K562 (cell line): ENCODE measurements at regions not wholly inside any gene's neighbourhood (a gene's known extent, or its start where the extent isn't known, plus 50 kb on each side); places are given as distances from the start of the nearest gene placed in this dataset.

Source experiments
- CBFA2T2 ChIP-seq: fragments of 450-650 bp; conservative IDR thresholded peaks from 2 replicates; pipeline ENCODE4 v1.6.1; 2017; ENCODE audit warnings: mild to moderate bottlenecking
- CBX1 ChIP-seq: sonication (generic); IDR thresholded peaks from 2 replicates; pipeline ENCODE4 v1.6.1; 2016; ENCODE audit warnings: antibody characterized with exemption, low read depth, mild to moderate bottlenecking
- CHD4 ChIP-seq: fragments of 200-600 bp; sonication (generic); IDR thresholded peaks from 3 replicates; pipeline ENCODE4 v1.6.1; 2012; ENCODE audit warnings: low read depth, mild to moderate bottlenecking, mixed read lengths, low read length, inconsistent platforms; ENCODE audit not compliant: insufficient read depth, insufficient replicate concordance, poor library complexity, severe bottlenecking
- DIDO1 ChIP-seq: fragments of 450-650 bp; IDR thresholded peaks from 2 replicates; pipeline ENCODE4 v1.6.1; 2016; ENCODE audit warnings: low read depth, missing biosample characterization, missing genetic modification characterization
- EGR1 ChIP-seq: fragments of 450-650 bp; conservative IDR thresholded peaks from 2 replicates; pipeline ENCODE4 v1.6.1; 2017; ENCODE audit warnings: mild to moderate bottlenecking
- EHMT2 ChIP-seq: fragments of 450-650 bp; IDR thresholded peaks from 2 replicates; pipeline ENCODE4 v1.6.1; 2018; ENCODE audit warnings: antibody characterized with exemption
- HBP1 ChIP-seq: fragments of 450-650 bp; formaldehyde crosslinking; IDR thresholded peaks from 2 replicates; pipeline ENCODE4 v1.4.0; 2022; ENCODE audit warnings: missing genetic modification characterization
- IRF9 ChIP-seq: fragments of 450-650 bp; IDR thresholded peaks from 2 replicates; pipeline ENCODE4 v1.6.1; 2016; ENCODE audit warnings: missing biosample characterization, missing genetic modification characterization
- NFYB ChIP-seq: IDR thresholded peaks from 2 replicates; pipeline ENCODE4 v1.6.1; 2011; ENCODE audit warnings: mild to moderate bottlenecking, moderate library complexity; ENCODE audit not compliant: insufficient read length; ENCODE audit errors: extremely low read depth
- PHF20 ChIP-seq: fragments of 450-650 bp; IDR thresholded peaks from 2 replicates; pipeline ENCODE4 v1.6.1; 2018; ENCODE audit not compliant: partially characterized antibody
- SIX5 ChIP-seq, 2 experiments: IDR thresholded peaks; 2 replicates each; pipeline ENCODE4 v1.6.1; 2011; ENCODE audit warnings: low read length in 2 of 2, borderline replicate concordance in 1 of 2, low read depth in 1 of 2, mild to moderate bottlenecking in 1 of 2, moderate library complexity in 1 of 2; ENCODE audit not compliant: insufficient read depth in 1 of 2
- SREBF2 ChIP-seq: sonication (generic); formaldehyde crosslinking; IDR thresholded peaks from 2 replicates; pipeline ENCODE4 v1.4.0; 2020; ENCODE audit warnings: mild to moderate bottlenecking, missing genetic modification reagents
- TAF9B ChIP-seq: fragments of 450-650 bp; IDR thresholded peaks from 2 replicates; pipeline ENCODE4 v1.6.1; 2018; ENCODE audit warnings: mild to moderate bottlenecking; ENCODE audit not compliant: partially characterized antibody
- TARDBP ChIP-seq: fragments of 450-650 bp; IDR thresholded peaks from 2 replicates; pipeline ENCODE4 v1.6.1; 2016
- U2AF2 ChIP-seq: fragments of 200-400 bp; formaldehyde crosslinking; optimal IDR thresholded peaks from 2 replicates; pipeline ENCODE3; 2017; ENCODE audit warnings: low read depth, mild to moderate bottlenecking, low read length
- XRCC5 ChIP-seq: fragments of 200-400 bp; formaldehyde crosslinking; IDR thresholded peaks from 2 replicates; pipeline ENCODE4 v1.6.1; 2017; ENCODE audit warnings: low read depth, mild to moderate bottlenecking, low read length
- ZBTB7A ChIP-seq: IDR thresholded peaks from 2 replicates; pipeline ENCODE4 v1.6.1; 2011; ENCODE audit warnings: low read depth, mild to moderate bottlenecking, low read length, moderate library complexity, borderline replicate concordance; ENCODE audit not compliant: control insufficient read depth
- ZNF282 ChIP-seq: sonication (generic); formaldehyde crosslinking; IDR thresholded peaks from 2 replicates; pipeline ENCODE4 v1.8.1; 2023; ENCODE audit warnings: missing genetic modification reagents
- ZNF76 ChIP-seq: fragments of 250-450 bp; sonication (Bioruptor Pico); IDR thresholded peaks from 2 replicates; pipeline ENCODE4 v1.4.0; 2020; ENCODE audit warnings: mild to moderate bottlenecking, moderate library complexity, borderline replicate concordance
- ZNF778 ChIP-seq: fragments of 450-650 bp; formaldehyde crosslinking; IDR thresholded peaks from 2 replicates; pipeline ENCODE4 v1.4.0; 2020; ENCODE audit warnings: mild to moderate bottlenecking, moderate library complexity
- TF ChIP-seq, protein P1 (sequence below): sonication (generic); formaldehyde crosslinking; IDR thresholded peaks from 2 replicates; pipeline ENCODE4 v1.8.0; 2022; ENCODE audit warnings: mild to moderate bottlenecking, missing genetic modification reagents
- TF ChIP-seq, protein P2 (sequence below): fragments of 450-650 bp; IDR thresholded peaks from 2 replicates; pipeline ENCODE4 v1.7.0; 2016; ENCODE audit warnings: borderline replicate concordance
- TF ChIP-seq, protein P3 (sequence below): fragments of 250-450 bp; sonication (Bioruptor Pico); IDR thresholded peaks from 2 replicates; pipeline ENCODE4 v1.5.0; 2021

DNA sequence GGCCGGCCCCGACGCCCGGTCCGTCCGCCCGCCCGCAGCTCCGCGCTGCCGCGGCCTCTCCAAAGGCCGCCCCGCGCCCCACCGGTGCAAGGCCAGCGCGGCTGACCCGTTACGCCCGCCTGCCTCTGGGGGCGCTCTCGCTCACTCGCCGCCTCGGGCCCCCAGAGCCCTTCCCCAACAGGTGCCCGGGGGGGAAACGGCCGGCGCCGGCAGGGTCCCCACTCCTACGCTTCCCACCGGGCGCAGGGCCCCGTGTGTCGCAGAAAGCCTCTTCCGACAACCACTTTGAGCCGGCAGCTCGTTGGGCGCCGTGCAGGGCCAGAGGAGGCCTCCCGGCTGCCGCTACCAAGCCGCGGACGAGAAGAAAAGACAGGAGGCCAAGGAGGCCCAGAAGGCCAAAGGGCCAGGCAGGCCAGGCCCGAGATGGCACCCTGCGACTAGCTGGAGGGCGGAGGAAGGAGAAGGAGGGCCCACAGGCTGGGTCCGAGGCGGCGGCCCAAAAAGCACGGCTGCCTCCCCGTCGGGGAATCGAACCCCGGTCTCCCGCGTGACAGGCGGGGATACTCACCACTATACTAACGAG, 64.9 kb upstream of the FCGR2A start (continued):
- TF ChIP-seq U2AF2, result no peak
- no peak; the same call in 1 of the 2 replicates for TF ChIP-seq XRCC5
- no peak; the same call in 1 of the 2 replicates for TF ChIP-seq CBX1
- peak; percentile 50 for TF ChIP-seq PHF20
- TF ChIP-seq, protein P1, sequence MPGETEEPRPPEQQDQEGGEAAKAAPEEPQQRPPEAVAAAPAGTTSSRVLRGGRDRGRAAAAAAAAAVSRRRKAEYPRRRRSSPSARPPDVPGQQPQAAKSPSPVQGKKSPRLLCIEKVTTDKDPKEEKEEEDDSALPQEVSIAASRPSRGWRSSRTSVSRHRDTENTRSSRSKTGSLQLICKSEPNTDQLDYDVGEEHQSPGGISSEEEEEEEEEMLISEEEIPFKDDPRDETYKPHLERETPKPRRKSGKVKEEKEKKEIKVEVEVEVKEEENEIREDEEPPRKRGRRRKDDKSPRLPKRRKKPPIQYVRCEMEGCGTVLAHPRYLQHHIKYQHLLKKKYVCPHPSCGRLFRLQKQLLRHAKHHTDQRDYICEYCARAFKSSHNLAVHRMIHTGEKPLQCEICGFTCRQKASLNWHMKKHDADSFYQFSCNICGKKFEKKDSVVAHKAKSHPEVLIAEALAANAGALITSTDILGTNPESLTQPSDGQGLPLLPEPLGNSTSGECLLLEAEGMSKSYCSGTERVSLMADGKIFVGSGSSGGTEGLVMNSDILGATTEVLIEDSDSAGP, result no peak
- TF ChIP-seq DIDO1 (tag), result no peak
- TF ChIP-seq TARDBP, result peak; percentile 60; the same call in 1 of the 2 replicates
- TF ChIP-seq ZNF76 (CRISPR knock-in tag), result no peak
- TF ChIP-seq, protein P2, sequence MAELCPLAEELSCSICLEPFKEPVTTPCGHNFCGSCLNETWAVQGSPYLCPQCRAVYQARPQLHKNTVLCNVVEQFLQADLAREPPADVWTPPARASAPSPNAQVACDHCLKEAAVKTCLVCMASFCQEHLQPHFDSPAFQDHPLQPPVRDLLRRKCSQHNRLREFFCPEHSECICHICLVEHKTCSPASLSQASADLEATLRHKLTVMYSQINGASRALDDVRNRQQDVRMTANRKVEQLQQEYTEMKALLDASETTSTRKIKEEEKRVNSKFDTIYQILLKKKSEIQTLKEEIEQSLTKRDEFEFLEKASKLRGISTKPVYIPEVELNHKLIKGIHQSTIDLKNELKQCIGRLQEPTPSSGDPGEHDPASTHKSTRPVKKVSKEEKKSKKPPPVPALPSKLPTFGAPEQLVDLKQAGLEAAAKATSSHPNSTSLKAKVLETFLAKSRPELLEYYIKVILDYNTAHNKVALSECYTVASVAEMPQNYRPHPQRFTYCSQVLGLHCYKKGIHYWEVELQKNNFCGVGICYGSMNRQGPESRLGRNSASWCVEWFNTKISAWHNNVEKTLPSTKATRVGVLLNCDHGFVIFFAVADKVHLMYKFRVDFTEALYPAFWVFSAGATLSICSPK, result no peak
- 0 out of 2 replicates have a peak, but pooled peaks have one; percentile 35 for TF ChIP-seq ZNF282 (CRISPR knock-in tag)
- TF ChIP-seq ZNF778, result no peak
- TF ChIP-seq SREBF2 (CRISPR knock-in tag), result no peak
- TF ChIP-seq CHD4, result no peak
- TF ChIP-seq IRF9 (tag), result no peak
- TF ChIP-seq NFYB, result no peak
- TF ChIP-seq, protein P3, sequence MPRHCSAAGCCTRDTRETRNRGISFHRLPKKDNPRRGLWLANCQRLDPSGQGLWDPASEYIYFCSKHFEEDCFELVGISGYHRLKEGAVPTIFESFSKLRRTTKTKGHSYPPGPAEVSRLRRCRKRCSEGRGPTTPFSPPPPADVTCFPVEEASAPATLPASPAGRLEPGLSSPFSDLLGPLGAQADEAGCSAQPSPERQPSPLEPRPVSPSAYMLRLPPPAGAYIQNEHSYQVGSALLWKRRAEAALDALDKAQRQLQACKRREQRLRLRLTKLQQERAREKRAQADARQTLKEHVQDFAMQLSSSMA (CRISPR knock-in tag), result no peak
- no peak for TF ChIP-seq SIX5 (IDR thresholded peaks at IDR 0.05; ENCODE audit: borderline replicate concordance in 1 of 2, insufficient read depth in 1 of 2, low read depth in 1 of 2, low read length in 2 of 2)
- TF ChIP-seq EGR1, result peak; percentile 33
- peak; percentile 92 for TF ChIP-seq ZBTB7A
- TF ChIP-seq TAF9B, result no peak
- TF ChIP-seq EHMT2, result no peak
- TF ChIP-seq CBFA2T2, result no peak
- TF ChIP-seq HBP1, result no peak; the same call in 1 of the 2 replicates
